ENCODE measurements at regions not wholly inside any gene's neighbourhood (a gene's known extent, or its start where the extent isn't known, plus 50 kb on each side); places are given as distances from the start of the nearest gene placed in this dataset.

- DNase-seq (ENCODE audit: low spot score) (no peak), ATAC-seq (peak; percentile 50)
- H3K4me1 ChIP-seq (ENCODE audit: insufficient read depth), result no peaks in the 10 kb centered on the region
- H3K27ac ChIP-seq (ENCODE audit: low read depth), result no peak overlapping the region
- no peaks in the 10 kb centered on the region for H3F3A ChIP-seq (replicated peaks; ENCODE audit: low read depth)
- H3K27me3 ChIP-seq (ENCODE audit: insufficient read depth), result no peaks in the 10 kb centered on the region
- Mint-ChIP-seq H3K4me1 (peaks cover 7% of the 10 kb centered on the region), H3K36me3 (ENCODE audit: low read depth) (no peaks in the 10 kb centered on the region), H3K9me3 (no peaks in the 10 kb centered on the region), H3K27ac (no peak overlapping the region), H3K27me3 (ENCODE audit: insufficient read depth, low read depth, poor library complexity) (no peaks in the 10 kb centered on the region), H3K4me3 (no peak overlapping the region)
- no peaks in the 10 kb centered on the region for H3K36me3 ChIP-seq (ENCODE audit: insufficient read depth)
- TF ChIP-seq ZNF114 (CRISPR knock-in tag; IDR thresholded peaks at IDR 0.05) (no peak), STAT1 (IDR thresholded peaks at IDR 0.05; ENCODE audit: unreplicated experiment) (no peak), ZNF331 (CRISPR knock-in tag; IDR thresholded peaks at IDR 0.05; ENCODE audit: low read depth) (no peak), ETS1 (IDR thresholded peaks at IDR 0.05) (no peak)
- peak overlapping the region; percentile 61; the same call in 1 of the 2 replicates for H2AFZ ChIP-seq
- H4K20me1 ChIP-seq (replicated peaks; ENCODE audit: insufficient read depth), result no peaks in the 10 kb centered on the region
- no peak overlapping the region for H3K4me3 ChIP-seq
- H3K4me2 ChIP-seq, result no peak overlapping the region
- H3K79me2 ChIP-seq (replicated peaks; ENCODE audit: insufficient read depth), result no peaks in the 10 kb centered on the region
- no peaks in the 10 kb centered on the region for H3K9me2 ChIP-seq (ENCODE audit: insufficient read depth)
Measured at GRCh38 chr10:1923998-1924397, 186.7 kb upstream of the ADARB2 start.

- Histone ChIP-seq H3K9me2 (ENCODE audit: insufficient read depth) (no peaks in the 10 kb centered on the region), H3K4me2 (no peak overlapping the region), H4K20me1 (replicated peaks; ENCODE audit: insufficient read depth) (no peaks in the 10 kb centered on the region), H2AFZ (peak overlapping the region; percentile 61; the same call in 1 of the 2 replicates), H3K36me3 (ENCODE audit: insufficient read depth) (no peaks in the 10 kb centered on the region), H3K79me2 (replicated peaks; ENCODE audit: insufficient read depth) (no peaks in the 10 kb centered on the region), H3K4me1 (ENCODE audit: insufficient read depth) (no peaks in the 10 kb centered on the region), H3K27ac (ENCODE audit: low read depth) (no peak overlapping the region), H3K4me3 (no peak overlapping the region), H3F3A (replicated peaks; ENCODE audit: low read depth) (no peaks in the 10 kb centered on the region), H3K27me3 (ENCODE audit: insufficient read depth) (no peaks in the 10 kb centered on the region)
- Mint-ChIP-seq H3K36me3 (ENCODE audit: low read depth) (no peaks in the 10 kb centered on the region), H3K4me3 (no peak overlapping the region), H3K9me3 (no peaks in the 10 kb centered on the region), H3K27me3 (ENCODE audit: insufficient read depth, low read depth, poor library complexity) (no peaks in the 10 kb centered on the region), H3K27ac (no peak overlapping the region), H3K4me1 (peaks cover 7% of the 10 kb centered on the region)
- DNase-seq (ENCODE audit: low spot score) (peak; percentile 4), ATAC-seq (peak; percentile 71)
- TF ChIP-seq ZNF462 (CRISPR knock-in tag; IDR thresholded peaks at IDR 0.05) (no peak), EZH2phosphoT487 (IDR thresholded peaks at IDR 0.05; ENCODE audit: unreplicated experiment) (no peak), EZH2 (IDR thresholded peaks at IDR 0.05; ENCODE audit: low read depth, unreplicated experiment) (no peak), CREB1 (CRISPR knock-in tag; IDR thresholded peaks at IDR 0.05; ENCODE audit: low read depth) (no peak), ETS1 (IDR thresholded peaks at IDR 0.05) (no peak), JUNB (IDR thresholded peaks at IDR 0.05; ENCODE audit: unreplicated experiment) (no peak), STAT1 (IDR thresholded peaks at IDR 0.05; ENCODE audit: unreplicated experiment) (no peak), CTCF (conservative IDR thresholded peaks at IDR 0.05; ENCODE audit: low read depth in 2 of 2) (no peak), ZNF331 (CRISPR knock-in tag; IDR thresholded peaks at IDR 0.05; ENCODE audit: low read depth) (no peak), POLR2AphosphoS5 (IDR thresholded peaks at IDR 0.05; ENCODE audit: low read depth) (no peak)
Measured at GRCh38 chr10:1923586-1923985, 186.3 kb upstream of the ADARB2 start.
